Panc1 (cell line): ENCODE measurements at regions not wholly inside any gene's neighbourhood (a gene's known extent, or its start where the extent isn't known, plus 50 kb on each side); places are given as distances from the start of the nearest gene placed in this dataset.

Source experiments
- ATAC-seq: fragments of 200-7000 bp; cut with Tn5 transposase; 2 replicates; pipeline ENCODE4 v1.9.1; 2020; ENCODE audit warnings: mild to moderate bottlenecking, moderate library complexity
- BruUV-seq: library from RNA; stranded (reverse); fragments of 400-500 nt; replicated peaks from 2 replicates; lab custom pipeline; 2021; lab: Mats Ljungman, UMichigan
- CTCF ChIA-PET: fragments of 300-600 bp; sonication (Branson Sonifier 250); formaldehyde crosslinking; loops from one replicate; lab custom pipeline; 2022; ENCODE audit warnings: antibody characterized with exemption; lab: Charles Lee
- POLR2A ChIA-PET: fragments of 300-600 bp; sonication (Branson Sonifier 250); formaldehyde crosslinking; loops from one replicate; lab custom pipeline; 2022; ENCODE audit warnings: antibody characterized with exemption; lab: Charles Lee
- DNase-seq: peaks from one replicate; pipeline ENCODE4 v3.0.0-alpha.2; 2010; ENCODE audit warnings: low read depth, low spot score
- H3K27ac ChIP-seq: 2 replicates; pipeline ENCODE4 v1.5.1; 2011; ENCODE audit warnings: mild to moderate bottlenecking, low read length, inconsistent platforms
- H3K27me3 ChIP-seq: fragments of 200-500 bp; sonication (Bioruptor generic); 2 replicates; pipeline ENCODE4 v1.6.0; 2014; ENCODE audit warnings: low read length, inconsistent platforms; ENCODE audit not compliant: control insufficient read depth, insufficient read depth
- H3K36me3 ChIP-seq: fragments of 200-500 bp; sonication (Bioruptor generic); 2 replicates; pipeline ENCODE4 v1.5.1; 2014; ENCODE audit warnings: inconsistent platforms, mild to moderate bottlenecking, low read length, moderate library complexity; ENCODE audit not compliant: control insufficient read depth, insufficient read depth
- H3K4me1 ChIP-seq: 2 replicates; pipeline ENCODE4 v1.5.1; 2011; ENCODE audit warnings: inconsistent platforms, mild to moderate bottlenecking, low read length, moderate library complexity; ENCODE audit not compliant: control insufficient read depth, insufficient read depth
- H3K4me3 ChIP-seq, 2 experiments: 2 replicates each; pipeline ENCODE4 v1.5.1; 2011 to 2012; ENCODE audit warnings: low read depth in 2 of 2, low read length in 2 of 2, mild to moderate bottlenecking in 2 of 2, inconsistent platforms in 1 of 2, moderate library complexity in 1 of 2
- H3K9me3 ChIP-seq: fragments of 200-500 bp; sonication (Bioruptor generic); 2 replicates; pipeline ENCODE4 v1.5.1; 2014; ENCODE audit warnings: low read depth, mild to moderate bottlenecking, inconsistent platforms, low read length, moderate library complexity; ENCODE audit not compliant: control insufficient read depth, insufficient read depth
- CTCF ChIP-seq: fragments of 450-650 bp; IDR thresholded peaks from 2 replicates; pipeline ENCODE4 v1.5.1; 2017; ENCODE audit warnings: mild to moderate bottlenecking
- POLR2AphosphoS5 ChIP-seq: IDR thresholded peaks from 2 replicates; pipeline ENCODE4 v1.6.1; 2012; ENCODE audit warnings: mild to moderate bottlenecking, low read depth, low read length, moderate library complexity
- REST ChIP-seq, 2 experiments: IDR thresholded peaks; 2 replicates each; pipeline ENCODE4 v1.6.1; 2011 to 2012; ENCODE audit warnings: low read depth in 2 of 2, control low read depth in 1 of 2, low read length in 1 of 2, mild to moderate bottlenecking in 1 of 2, moderate library complexity in 1 of 2; ENCODE audit not compliant: insufficient read depth in 1 of 2
- SIN3A ChIP-seq: IDR thresholded peaks from 2 replicates; pipeline ENCODE4 v1.6.1; 2012; ENCODE audit warnings: low read depth, mild to moderate bottlenecking, low read length, moderate library complexity, borderline replicate concordance; ENCODE audit not compliant: insufficient read depth
- TCF7L2 ChIP-seq: IDR thresholded peaks from 2 replicates; pipeline ENCODE4 v1.6.1; 2011; ENCODE audit warnings: mild to moderate bottlenecking, low read depth, low read length, inconsistent platforms
- in situ Hi-C: cut with HindIII; loops from 2 replicates; pipeline ENCODE4 v1.10.0; 2016; ENCODE audit warnings: low sequenced_read_pairs, low pct_unique_long_range_greater_than_20kb
- intact Hi-C: fragments of 100-400 bp; cut with micrococcal nuclease; formaldehyde crosslinking; loops from one replicate; pipeline ENCODE4 v1.10.0; 2022; ENCODE audit not compliant: unreplicated experiment

- in situ Hi-C loops = no loop called here
- CTCF ChIA-PET = no interaction called here
- DNase-seq (no peak), ATAC-seq (no peak)
- H3K27ac ChIP-seq = no peak overlapping the region
- H3K36me3 ChIP-seq = no peaks in the 10 kb centered on the region
- no peaks in the 10 kb centered on the region; the same call in 1 of the 2 replicates for H3K27me3 ChIP-seq
- POLR2A ChIA-PET = no interaction called here
- intact Hi-C loops = no loop called here
- H3K9me3 ChIP-seq = no peaks in the 10 kb centered on the region
- no peaks in the 10 kb centered on the region for H3K4me1 ChIP-seq
- BruUV-seq = no TSS peak
- no peak overlapping the region for H3K4me3 ChIP-seq
- TF ChIP-seq TCF7L2 (no peak), SIN3A (no peak), POLR2AphosphoS5 (no peak), REST (IDR thresholded peaks at IDR 0.05; ENCODE audit: insufficient read depth in 1 of 2, low read depth in 2 of 2, low read length in 1 of 2) (no peak), CTCF (no peak)
Observed at GRCh38 chr2:121955872-121956271, 200.4 kb downstream of the TSN start.

- Histone ChIP-seq H3K4me1 (no peaks in the 10 kb centered on the region), H3K9me3 (no peaks in the 10 kb centered on the region), H3K27me3 (no peaks in the 10 kb centered on the region), H3K4me3 (no peak overlapping the region), H3K36me3 (no peaks in the 10 kb centered on the region), H3K27ac (no peak overlapping the region)
- BruUV-seq = no TSS peak
- in situ Hi-C loops (no loop called here), intact Hi-C loops (loop anchor here (10.0 kb wide), 1 partner anchor 145 kb away; no protein-coding TSS in a partner anchor)
- POLR2A ChIA-PET = no interaction called here
- DNase-seq (no peak), ATAC-seq (no peak)
- TF ChIP-seq POLR2AphosphoS5 (no peak), TCF7L2 (no peak), REST (IDR thresholded peaks at IDR 0.05; ENCODE audit: insufficient read depth in 1 of 2, low read depth in 2 of 2, low read length in 1 of 2) (no peak), CTCF (no peak), SIN3A (no peak)
- CTCF ChIA-PET = no interaction called here
Observed at GRCh38 chr2:121960251-121960650, 204.8 kb downstream of the TSN start.
